GM21786 (cell line): ENCODE measurements at regions not wholly inside any gene's neighbourhood (a gene's known extent, or its start where the extent isn't known, plus 50 kb on each side); places are given as distances from the start of the nearest gene placed in this dataset.

Experiments used
- ATAC-seq: cut with Tn5 transposase; IDR thresholded peaks from one replicate; pipeline ENCODE4 v1.9.1; 2021; ENCODE audit not compliant: unreplicated experiment

DNA sequence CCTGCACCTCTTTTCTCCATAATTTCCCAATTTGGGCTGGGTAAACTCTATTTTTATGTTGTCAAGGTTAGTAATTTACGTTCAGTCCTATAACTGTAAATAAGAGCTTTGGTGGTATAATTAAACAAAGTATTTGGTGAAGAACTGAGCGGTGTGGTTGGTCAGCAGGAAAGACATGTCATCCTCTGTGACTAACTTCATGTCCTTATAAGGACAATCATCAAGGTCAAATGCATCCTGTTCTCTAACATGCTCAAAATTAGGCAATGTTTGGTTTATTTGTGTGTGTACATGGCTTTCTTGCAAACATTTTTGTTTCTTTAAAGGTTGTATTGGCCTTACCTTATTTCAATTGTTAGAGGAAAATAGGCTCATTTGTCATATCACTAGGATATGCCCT is 121.5 kb upstream of the NABP1 start:
- ATAC-seq: no peak

DNA sequence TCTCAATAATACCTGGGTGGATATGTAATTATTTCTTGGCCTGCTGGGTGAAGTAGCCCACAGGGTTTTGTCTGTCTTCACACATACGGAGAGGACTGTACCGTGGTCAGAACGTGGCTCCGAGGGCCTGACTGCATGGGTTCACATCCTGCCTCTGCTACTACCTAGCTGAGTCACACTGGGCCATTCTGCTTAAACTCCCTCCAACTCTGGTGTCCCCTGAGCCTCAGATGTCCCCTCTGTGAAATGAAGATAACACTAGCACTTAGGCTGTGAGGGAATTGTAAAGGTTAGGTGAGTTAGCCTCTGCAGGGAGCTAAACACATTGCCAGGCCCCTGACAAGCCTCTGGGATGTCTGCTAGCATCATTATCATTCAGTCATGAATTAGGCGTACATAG is 120.1 kb upstream of the NABP1 start:
- ATAC-seq: no peak

DNA sequence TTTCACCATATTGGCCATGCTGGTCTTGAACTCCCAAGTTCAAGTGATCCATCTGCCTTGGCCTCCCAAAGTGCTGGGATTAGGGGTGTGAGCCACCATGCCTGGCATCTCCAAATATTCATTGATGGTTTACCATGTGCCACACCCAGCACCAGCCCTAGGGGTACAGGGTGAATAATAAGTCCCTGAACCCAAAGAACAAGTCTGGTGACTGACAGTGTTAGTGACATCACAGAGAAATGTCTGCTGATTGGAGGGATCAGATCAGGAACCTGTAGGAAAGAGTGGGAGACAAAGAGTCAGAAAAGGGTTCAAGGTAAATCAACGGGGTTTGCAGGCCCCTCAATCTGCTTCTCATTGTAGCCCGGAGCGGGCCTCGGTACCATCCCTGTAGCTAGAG is 118.4 kb upstream of the NABP1 start:
- ATAC-seq: no peak

DNA sequence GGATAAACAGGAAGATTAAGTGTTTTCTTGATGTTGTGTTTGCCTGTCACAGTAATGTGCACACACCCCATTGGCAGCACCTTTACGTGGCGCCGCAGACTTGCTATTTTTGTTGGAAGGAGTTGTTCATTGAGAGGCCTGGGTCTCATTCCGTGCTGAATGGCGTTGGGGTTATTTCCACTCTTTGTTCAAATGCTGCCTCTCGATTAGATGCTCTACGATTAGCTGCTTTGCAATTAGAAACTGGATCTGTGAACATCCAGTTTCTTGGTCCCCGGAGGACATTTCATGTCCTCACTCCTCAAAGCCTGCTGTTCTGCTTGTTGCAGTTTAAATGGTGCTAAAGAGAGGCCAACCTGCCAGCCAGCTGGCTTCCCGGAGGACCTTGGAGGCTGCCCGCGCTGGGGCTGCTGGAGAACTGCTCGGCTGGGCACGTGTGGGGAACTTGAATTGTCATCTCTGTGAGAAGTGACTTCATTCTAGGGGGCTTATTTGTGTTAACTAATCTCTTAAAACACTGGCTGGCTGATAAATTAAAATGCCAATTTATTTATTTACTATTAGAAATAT is 117.4 kb upstream of the NABP1 start:
- ATAC-seq: no peak

DNA sequence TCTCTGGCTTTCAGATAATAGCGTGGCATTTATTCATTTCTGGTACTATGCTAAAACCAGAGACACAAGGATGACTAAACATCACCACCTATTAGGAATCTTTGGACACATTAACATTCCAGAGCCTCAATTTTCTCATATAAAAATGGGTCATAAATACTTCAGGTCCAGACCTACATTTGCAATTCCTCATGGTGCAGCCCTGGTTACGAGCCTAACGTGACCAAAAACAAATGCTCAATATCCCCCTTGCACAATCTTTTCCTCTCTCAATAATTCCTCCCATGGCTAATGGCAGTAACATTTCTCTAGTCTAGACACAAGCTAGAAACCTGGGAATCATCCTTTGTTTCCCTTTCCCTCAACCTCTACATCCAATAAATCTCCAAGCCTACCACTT is 112.8 kb upstream of the NABP1 start:
- no peak for ATAC-seq

DNA sequence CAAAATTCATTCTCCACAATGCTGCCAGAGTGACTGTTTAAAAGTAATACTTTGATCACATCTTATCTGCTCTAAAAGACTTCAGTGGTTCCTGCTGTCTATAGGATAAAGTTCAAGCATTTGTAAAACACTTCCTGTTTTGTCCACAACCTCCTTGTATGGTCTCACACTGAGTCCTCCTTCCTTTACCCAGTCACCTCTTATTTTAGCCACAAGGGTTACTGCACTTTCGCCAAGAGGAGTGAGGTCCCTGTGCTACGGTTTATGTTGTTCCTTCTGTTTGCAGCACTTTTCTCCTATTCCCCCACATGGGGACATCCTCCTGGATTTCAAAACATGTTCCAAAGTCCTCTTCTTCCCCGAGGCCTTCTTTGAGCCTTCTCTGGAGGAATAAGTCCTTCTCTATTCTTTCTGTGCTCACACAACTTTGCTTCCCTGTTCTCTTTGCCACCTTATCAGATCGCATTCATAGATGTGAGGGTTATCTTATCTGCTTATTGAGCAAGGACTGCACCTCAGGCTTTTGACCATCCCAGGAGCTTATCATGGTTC is 112.2 kb upstream of the NABP1 start:
- peak; percentile 69 for ATAC-seq

DNA sequence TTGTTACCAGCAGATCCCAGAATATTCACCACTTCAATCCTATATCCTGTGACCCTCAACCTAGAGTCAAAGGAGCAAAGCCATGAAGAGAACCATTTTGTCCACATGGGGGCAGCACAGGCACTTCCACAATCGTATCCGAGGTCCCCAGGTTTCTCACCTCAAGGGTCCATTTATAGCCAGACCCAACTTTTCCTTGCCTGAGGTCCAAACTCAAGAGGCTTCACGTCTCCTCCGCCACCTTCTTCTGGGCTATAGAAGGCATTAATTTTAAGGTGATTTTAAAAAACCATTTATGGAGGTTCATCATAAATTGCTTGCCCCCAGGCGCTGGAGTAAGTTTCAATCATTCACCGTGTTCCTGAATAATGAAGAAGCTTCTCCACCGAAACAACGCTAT is 111.6 kb upstream of the NABP1 start:
- ATAC-seq: peak; percentile 50

DNA sequence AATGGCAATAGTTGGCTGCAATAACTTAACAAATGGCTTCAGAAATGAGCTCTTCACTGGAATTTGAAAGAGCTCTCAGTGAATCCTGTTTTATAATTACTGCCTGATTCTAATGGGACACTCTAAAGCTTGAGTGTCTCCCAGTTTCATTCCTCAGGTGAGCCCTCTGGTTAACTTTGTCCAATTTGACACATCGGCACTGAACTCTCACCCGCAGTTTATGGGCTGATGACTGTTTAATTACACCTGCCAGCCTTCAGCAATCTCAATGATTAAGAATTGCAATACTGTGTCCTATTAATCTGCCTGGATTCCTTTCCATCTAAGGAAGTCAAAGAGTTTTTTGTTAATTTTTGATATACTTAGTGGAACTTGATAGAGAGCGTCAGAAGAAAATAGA is 110.7 kb upstream of the NABP1 start:
- ATAC-seq: no peak

DNA sequence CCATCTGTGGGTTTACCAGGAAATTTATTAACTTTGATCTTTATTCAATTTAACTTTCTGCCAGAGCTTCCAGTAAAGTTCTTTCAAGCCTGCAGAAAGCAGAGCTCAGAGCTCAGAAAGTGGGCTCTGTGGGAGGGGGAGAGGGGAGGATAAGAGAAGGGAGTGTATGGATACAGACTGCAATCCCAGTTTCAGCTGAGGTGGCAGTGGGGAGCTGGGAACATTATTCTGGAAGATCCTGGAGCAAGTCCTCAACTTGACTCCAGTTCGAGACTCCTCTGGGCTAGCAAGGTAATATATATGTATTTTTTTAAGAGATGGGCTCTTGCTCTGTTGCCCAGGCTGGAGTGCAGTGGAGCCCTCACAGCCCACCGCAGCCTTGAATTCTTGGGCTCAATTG is 108.9 kb upstream of the NABP1 start:
- no peak for ATAC-seq

DNA sequence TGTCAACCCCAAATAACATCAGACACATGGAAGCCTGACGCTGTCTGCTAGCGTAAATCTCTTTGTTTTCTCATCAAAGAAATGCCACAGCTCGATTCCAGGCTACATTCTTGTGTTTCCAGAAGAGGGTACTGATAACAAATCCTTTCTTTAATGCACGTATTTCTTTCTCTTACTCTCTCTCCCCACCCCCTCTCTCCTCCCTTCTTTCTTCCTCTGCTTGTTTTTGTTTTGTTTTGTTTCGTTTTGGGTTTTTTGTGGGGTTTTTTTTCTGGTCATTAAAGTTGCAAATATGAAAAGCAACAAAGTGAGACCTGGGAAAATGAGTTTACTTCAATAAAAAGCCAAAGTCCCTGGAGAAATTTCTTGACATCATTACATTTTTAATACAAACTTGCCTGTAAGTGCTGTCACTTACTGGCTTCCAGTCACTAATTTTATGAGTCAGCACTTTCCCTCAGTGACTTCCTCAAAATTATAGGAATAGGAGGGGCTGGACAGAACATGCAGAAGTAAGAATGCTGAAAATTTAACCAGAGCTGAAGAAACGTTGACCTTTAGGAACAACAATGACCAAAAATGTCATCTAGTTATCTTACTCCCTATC is 106.7 kb upstream of the NABP1 start:
- ATAC-seq: peak; percentile 67

DNA sequence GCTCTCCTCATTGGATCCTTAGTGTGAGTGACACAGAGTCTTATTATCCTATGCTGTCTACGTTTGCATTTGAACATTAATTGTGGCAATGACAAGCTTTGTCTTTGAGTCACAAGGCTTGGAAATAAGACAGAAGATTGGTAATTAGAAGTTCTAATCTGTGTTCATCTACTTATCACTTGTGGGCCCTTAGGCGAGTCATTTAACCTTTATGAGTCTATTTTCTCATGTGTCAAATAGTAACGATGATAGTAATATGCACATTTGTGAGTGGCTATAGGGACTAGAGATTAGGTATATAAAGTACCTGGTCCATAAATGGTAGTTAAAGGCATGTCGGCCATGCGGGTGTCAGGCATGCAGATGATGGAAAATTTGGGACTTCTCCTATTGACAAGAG is 105.6 kb upstream of the NABP1 start:
- ATAC-seq: no peak

DNA sequence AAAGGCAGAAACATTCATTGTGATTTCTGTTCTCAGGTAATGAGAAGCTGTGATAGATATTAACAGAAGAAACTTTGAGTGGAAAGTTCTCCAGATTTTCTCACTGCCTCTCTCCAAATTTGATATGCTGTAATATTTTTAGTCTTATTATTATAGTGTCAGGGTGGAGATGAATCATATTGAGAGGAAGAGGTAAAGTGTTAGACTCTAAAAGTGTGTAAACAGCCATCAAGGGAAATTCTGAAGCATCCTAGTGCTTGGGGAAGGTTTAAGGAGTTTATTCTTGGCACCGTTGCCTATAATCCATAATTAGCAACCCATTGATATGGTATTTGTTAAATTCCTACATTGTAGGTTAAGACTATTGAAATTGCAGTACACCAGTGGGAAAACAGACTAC is 104.7 kb upstream of the NABP1 start:
- ATAC-seq: no peak

DNA sequence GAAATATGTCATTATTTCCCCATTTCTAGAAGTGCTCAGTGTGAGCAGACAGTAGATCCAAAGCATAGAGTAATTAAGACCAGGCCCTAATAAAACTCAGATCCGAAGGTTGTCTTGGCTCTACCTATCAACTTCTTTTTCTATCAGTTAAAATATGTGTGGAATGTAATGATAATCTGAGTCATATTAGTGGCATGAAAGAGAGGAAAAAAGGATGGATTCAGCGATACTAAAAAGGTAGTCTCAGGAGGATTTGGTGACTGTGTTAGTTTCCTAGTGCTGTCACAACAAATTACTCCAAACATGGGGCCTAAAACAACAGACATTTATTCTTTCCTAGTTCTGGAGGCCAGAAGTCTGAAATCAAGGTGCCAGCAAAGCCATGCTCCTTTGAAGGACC is 103.7 kb upstream of the NABP1 start:
- ATAC-seq: no peak

DNA sequence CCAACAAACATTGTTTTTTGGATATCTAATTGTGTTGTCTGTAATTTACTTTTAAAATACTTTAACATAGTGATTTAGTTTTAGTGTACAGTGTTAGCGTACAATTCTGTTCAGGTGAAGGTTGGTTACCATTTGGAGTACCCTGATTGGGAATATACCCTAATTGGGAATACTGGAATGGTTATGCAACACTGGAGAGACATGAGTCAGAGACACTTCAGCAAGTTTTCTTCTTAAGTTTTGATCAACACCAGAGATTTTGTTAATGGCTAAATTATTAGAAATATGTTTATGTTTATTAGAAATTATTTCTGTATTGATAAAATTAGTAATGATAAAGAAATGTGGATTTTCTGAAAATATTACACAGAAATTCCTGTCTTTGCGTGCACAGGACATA is 100.3 kb upstream of the NABP1 start:
- no peak for ATAC-seq

DNA sequence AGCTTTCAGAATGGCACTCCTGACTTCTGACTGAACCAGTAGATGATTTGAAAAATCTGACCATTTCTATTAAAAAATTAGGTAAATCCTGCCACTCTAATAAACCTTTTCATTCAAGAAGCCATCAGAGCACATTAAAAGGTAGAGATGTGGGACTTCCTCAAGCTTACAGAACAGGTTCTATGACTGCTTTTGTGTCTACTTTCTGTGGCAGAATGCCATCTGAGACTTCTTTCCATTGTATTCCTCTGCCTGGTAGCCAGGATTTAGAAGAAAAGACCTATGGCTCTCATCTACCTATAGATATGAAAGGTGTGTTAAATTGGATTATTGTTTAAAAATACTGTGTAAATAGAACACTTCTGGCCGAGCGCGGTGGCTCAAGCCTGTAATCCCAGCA is 99.9 kb upstream of the NABP1 start:
- ATAC-seq: no peak

DNA sequence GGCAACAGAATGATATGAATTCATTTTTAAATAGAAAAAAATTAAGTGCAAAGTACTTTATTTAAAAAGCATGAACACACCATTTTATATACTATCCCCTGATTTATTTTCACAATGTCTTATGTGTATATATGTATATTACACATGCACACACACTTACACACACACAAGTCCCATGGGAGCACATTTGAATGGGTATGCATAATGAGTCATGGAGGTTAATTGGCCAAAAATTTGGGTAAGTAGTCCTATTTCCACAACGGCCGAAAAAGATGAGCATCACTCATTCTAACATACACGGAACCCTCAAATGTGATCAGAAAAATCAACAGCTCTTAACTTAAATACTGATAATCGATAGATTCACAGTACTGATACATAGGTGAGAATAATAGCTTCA is 97.4 kb upstream of the NABP1 start:
- ATAC-seq: no peak

DNA sequence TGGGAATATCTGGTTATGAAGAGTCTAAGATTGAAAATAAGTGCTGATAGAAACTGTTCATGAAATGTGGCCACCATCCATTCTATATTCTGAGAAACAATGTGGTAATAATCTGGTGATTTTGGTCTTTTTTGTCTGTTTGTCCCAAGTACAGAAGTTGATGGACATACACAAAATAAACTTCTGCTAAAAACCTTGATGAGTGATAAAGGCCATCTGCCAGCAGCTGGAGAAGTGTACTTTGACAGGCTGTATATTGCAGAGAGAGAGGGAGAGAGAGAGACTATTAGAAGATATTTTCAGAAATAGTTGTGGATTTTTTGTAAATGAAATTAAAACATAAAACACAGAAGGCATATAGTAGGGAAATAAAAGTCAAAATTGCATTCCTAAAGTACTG is 96.9 kb upstream of the NABP1 start:
- no peak for ATAC-seq

DNA sequence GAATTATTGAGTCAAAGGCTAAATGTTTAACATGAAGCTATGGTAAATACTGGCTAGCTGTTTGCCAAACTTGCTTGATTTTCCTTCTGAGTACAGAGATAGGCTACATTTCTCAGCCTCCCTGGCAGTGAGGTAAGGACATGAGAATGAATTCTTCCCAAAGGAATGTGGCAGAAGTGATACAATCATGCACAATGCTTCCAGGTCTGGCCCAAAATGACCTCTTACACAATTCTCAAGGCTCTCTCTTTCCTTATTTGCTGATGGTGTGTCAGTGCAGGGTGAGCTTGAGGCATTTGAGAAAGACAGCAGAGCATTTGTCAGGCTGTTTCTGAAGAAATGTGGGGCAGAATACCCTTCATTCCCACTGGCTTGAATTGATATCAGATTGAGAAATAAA is 95.6 kb upstream of the NABP1 start:
- ATAC-seq: no peak

DNA sequence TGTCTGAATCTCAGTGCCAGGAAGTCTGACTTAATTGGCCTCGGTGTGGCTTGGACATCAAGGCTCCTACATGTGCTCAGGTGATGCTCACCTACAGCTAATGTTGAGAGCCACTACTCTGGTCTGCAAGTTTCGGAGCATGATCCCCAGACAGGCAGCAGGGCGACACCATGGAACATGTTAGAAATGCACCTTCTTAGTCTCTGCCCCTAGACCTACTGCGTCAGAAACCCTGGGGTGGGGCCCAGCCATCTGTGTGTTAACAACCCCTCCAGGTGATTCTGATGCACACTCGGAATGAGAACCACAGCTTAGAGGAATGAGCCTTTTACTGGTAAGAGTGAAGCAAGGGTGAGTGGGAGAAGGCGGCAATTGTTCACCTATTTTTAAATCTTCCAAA is 86.9 kb upstream of the NABP1 start:
- no peak for ATAC-seq

DNA sequence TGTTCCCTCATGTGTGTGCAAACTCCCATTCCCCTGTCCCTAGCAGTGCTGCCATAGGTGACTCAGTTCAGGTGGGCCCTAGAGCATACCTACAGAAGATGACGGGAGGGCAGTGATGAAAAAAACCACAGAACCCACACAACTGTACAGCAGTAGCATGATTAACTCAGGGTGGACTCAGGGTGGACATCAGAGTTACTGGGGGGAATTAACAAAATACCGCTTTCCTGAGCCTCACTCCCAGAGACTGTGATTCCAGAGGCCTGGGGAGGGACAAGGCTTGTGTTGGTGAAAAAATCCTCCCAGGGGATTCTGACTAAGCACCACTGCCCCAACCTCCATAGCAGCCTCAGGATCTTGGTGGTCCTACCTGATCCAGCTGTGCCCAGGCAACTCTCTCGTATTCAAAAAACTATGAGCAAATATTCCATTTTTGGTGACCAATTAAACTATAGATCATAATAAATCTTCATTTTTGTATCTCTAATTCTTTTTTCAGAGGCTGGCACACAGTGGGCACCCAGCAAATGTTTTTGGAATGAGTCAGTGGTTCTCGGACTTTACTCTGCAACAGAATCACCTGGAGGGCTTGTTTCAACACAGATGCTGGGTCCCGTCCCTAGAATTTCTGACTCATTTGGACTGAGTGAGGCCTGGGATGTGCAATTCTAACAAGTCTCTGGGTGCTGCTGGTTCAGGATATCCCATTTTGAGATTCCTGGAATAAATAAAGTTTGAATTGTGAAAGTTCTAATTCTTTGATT is 84.1 kb upstream of the NABP1 start:
- ATAC-seq: no peak

DNA sequence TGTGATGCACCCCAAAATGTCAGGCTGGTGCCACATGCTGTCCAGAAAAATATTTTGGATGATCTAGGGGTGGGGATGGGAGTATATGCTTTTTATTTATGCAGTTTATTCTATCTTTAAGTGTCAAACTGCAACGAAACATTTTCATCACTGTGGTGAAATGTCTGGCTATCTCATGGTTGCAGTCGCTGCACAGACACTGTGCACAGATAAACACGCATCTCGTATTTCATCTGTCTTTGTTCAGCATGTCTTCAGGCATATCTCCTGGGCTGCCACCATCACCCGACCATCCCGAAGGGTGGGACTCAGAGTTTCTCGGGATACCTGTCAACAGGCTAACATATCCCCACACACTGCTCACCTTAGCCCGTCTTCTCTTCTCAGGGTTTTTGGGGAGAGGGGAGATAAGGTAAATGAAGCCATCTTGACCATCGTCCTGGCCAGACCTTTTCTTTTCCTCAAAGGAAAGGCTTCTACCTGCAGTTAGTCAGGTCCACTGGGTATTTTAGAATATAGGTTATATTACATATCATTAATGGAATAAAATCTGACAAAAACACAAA is 80.7 kb upstream of the NABP1 start:
- ATAC-seq: no peak

DNA sequence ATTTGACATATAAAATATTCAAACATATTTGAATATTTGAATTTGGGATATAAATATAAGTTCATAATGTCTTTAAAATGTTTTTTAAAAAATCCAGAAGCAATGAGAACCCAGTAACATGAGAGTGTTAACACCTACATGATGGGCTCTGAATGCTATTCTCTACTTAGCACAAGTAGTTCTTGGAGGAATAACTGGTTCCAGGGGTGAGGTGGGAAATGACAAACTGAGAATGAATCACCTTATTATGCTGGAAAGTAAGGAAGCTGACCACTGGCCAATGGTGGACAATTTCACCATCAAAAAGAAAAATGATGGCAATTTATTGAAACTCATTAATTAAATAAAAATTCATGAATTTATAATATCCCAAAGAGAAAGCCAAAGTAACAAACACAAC is 79.6 kb upstream of the NABP1 start:
- ATAC-seq: no peak
